HCT116 (cell line): ENCODE measurements at regions not wholly inside any gene's neighbourhood (a gene's known extent, or its start where the extent isn't known, plus 50 kb on each side); places are given as distances from the start of the nearest gene placed in this dataset.

Experiments used
- ATAC-seq: fragments of 200-7000 bp; cut with Tn5 transposase; 2 replicates; pipeline ENCODE4 v1.9.1; 2020; ENCODE audit warnings: mild to moderate bottlenecking, moderate library complexity
- BruUV-seq: library from RNA; stranded (reverse); fragments of 400-500 nt; replicated peaks from 2 replicates; lab custom pipeline; 2021; lab: Mats Ljungman, UMichigan
- CTCF ChIA-PET: fragments of 300-600 bp; sonication (Branson Sonifier 250); formaldehyde crosslinking; loops from one replicate; lab custom pipeline; 2021; ENCODE audit warnings: antibody characterized with exemption; lab: Charles Lee
- POLR2A ChIA-PET: fragments of 300-600, 350-600 bp; sonication (Branson Sonifier 250); formaldehyde crosslinking; loops from one replicate; lab custom pipeline; 2021; ENCODE audit warnings: antibody characterized with exemption; lab: Charles Lee
- RAD21 ChIA-PET, 2 experiments: fragments of 300-600 bp; sonication (Branson Sonifier 250); formaldehyde crosslinking; loops; one replicate each; lab custom pipeline; 2023; ENCODE audit warnings: low total read pairs in 2 of 2; ENCODE audit not compliant: uncharacterized antibody in 2 of 2, unreplicated experiment in 2 of 2, low non-redundant PET in 1 of 2; lab: Charles Lee
- DNase-seq: peaks from one replicate; pipeline ENCODE4 v3.0.0-alpha.2; 2010; ENCODE audit warnings: low read depth, low spot score
- H2AFZ ChIP-seq: fragments of 200-600 bp; shearing (Covaris generic), sonication (generic); 2 replicates; pipeline ENCODE4 v1.6.1; 2017; ENCODE audit warnings: low read depth, mixed run types, mixed read lengths, antibody characterized with exemption, low read length; ENCODE audit not compliant: poor library complexity, severe bottlenecking
- H3K27ac ChIP-seq: 2 replicates; pipeline ENCODE4 v1.5.1; 2012; ENCODE audit warnings: low read depth, low read length
- H3K27me3 ChIP-seq: fragments of 200-600 bp; sonication (generic); 2 replicates; pipeline ENCODE4 v1.6.1; 2016; ENCODE audit warnings: mixed run types, low read length, mixed read lengths; ENCODE audit not compliant: insufficient read depth
- H3K36me3 ChIP-seq, 2 experiments: fragments of 200-500 bp in 1 of 2; fragments of 200-600 bp in 1 of 2; sonication (Bioruptor generic) in 1 of 2; sonication (generic) in 1 of 2; 2 replicates each; pipeline versions ENCODE4 v1.5.1 to v1.6.1; 2014 to 2016; ENCODE audit warnings: low read length in 2 of 2, inconsistent platforms in 1 of 2, mixed read lengths in 1 of 2, mixed run types in 1 of 2; ENCODE audit not compliant: insufficient read depth in 2 of 2, control insufficient read depth in 1 of 2
- H3K4me1 ChIP-seq, 2 experiments: fragments of 200-600 bp in 1 of 2; sonication (generic) in 1 of 2; 2 replicates each; pipeline versions ENCODE4 v1.5.1 to v1.6.1; 2012 to 2017; ENCODE audit warnings: low read length in 2 of 2, inconsistent platforms in 1 of 2, mild to moderate bottlenecking in 1 of 2, mixed read lengths in 1 of 2, mixed run types in 1 of 2, moderate library complexity in 1 of 2; ENCODE audit not compliant: insufficient read depth in 2 of 2, control insufficient read depth in 1 of 2
- H3K4me2 ChIP-seq: fragments of 200-600 bp; sonication (generic); 2 replicates; pipeline ENCODE4 v1.6.1; 2017; ENCODE audit warnings: mixed run types, low read length, mixed read lengths
- H3K4me3 ChIP-seq, 2 experiments: fragments of 200-600 bp in 1 of 2; sonication (generic) in 1 of 2; replicated peaks in 1 of 2; 2 replicates each; pipeline ENCODE4 v1.5.1; 2011 to 2016; ENCODE audit warnings: low read length in 2 of 2, control low read depth in 1 of 2, low read depth in 1 of 2, mild to moderate bottlenecking in 1 of 2, mixed read lengths in 1 of 2, mixed run types in 1 of 2
- H3K79me2 ChIP-seq: fragments of 200-600 bp; sonication (generic); 2 replicates; pipeline ENCODE4 v1.6.1; 2017; ENCODE audit warnings: mild to moderate bottlenecking, mixed run types, low read length, moderate library complexity, mixed read lengths; ENCODE audit not compliant: insufficient read depth
- H3K9ac ChIP-seq: fragments of 200-600 bp; sonication (generic); 2 replicates; pipeline ENCODE4 v1.6.1; 2016; ENCODE audit warnings: low read length, mixed read lengths
- H3K9me2 ChIP-seq: fragments of 200-600 bp; sonication (generic), shearing (Covaris generic); 2 replicates; pipeline ENCODE4 v1.6.1; 2017; ENCODE audit warnings: mixed run types, mild to moderate bottlenecking, moderate library complexity; ENCODE audit not compliant: insufficient read depth
- H3K9me3 ChIP-seq, 2 experiments: fragments of 200-500 bp in 1 of 2; fragments of 200-600 bp in 1 of 2; sonication (Bioruptor generic) in 1 of 2; sonication (generic) in 1 of 2; 2 replicates each; pipeline ENCODE4 v1.6.1; 2014 to 2017; ENCODE audit warnings: low read length in 2 of 2, mixed read lengths in 2 of 2, inconsistent platforms in 1 of 2, low read depth in 1 of 2, mild to moderate bottlenecking in 1 of 2, mixed run types in 1 of 2, moderate library complexity in 1 of 2; ENCODE audit not compliant: control insufficient read depth in 1 of 2, insufficient read depth in 1 of 2
- H4K20me1 ChIP-seq: fragments of 200-600 bp; sonication (generic), shearing (Covaris generic); 2 replicates; pipeline ENCODE4 v1.6.1; 2017; ENCODE audit warnings: mixed run types, mild to moderate bottlenecking, moderate library complexity; ENCODE audit not compliant: insufficient read depth
- CBX3 ChIP-seq: IDR thresholded peaks from 2 replicates; pipeline ENCODE4 v1.6.1; 2012; ENCODE audit warnings: low read depth
- EZH2phosphoT487 ChIP-seq: fragments of 200-600 bp; IDR thresholded peaks from 2 replicates; pipeline ENCODE4 v1.6.1; 2018; ENCODE audit warnings: antibody characterized with exemption, borderline replicate concordance
- FOSL1 ChIP-seq: IDR thresholded peaks from 2 replicates; pipeline ENCODE4 v1.6.1; 2012; ENCODE audit warnings: low read depth
- JUND ChIP-seq: IDR thresholded peaks from 2 replicates; pipeline ENCODE4 v1.6.1; 2012
- POLR2AphosphoS5 ChIP-seq: IDR thresholded peaks from 2 replicates; pipeline ENCODE4 v1.6.1; 2011; ENCODE audit warnings: mild to moderate bottlenecking, low read depth, low read length, moderate library complexity
- RAD21 ChIP-seq: IDR thresholded peaks from 2 replicates; pipeline ENCODE4 v1.6.1; 2012; ENCODE audit warnings: low read depth, mild to moderate bottlenecking
- SIN3A ChIP-seq: IDR thresholded peaks from 2 replicates; pipeline ENCODE4 v1.6.1; 2012; ENCODE audit warnings: low read depth
- SP1 ChIP-seq: IDR thresholded peaks from 2 replicates; pipeline ENCODE4 v1.6.1; 2012; ENCODE audit warnings: low read depth
- SRF ChIP-seq: IDR thresholded peaks from 2 replicates; pipeline ENCODE4 v1.6.1; 2012; ENCODE audit warnings: low read depth
- YY1 ChIP-seq: IDR thresholded peaks from 2 replicates; pipeline ENCODE4 v1.6.1; 2011; ENCODE audit warnings: low read length, low read depth, moderate library complexity, mild to moderate bottlenecking; ENCODE audit not compliant: insufficient replicate concordance; ENCODE audit errors: extremely low read depth
- intact Hi-C: fragments of 100-400 bp; cut with micrococcal nuclease; formaldehyde crosslinking; loops from 2 replicates; pipeline ENCODE4 v1.10.0; 2022
- TF ChIP-seq, protein P1 (sequence below): IDR thresholded peaks from 2 replicates; pipeline ENCODE4 v1.6.1; 2011; ENCODE audit warnings: mild to moderate bottlenecking, low read length, moderate library complexity; ENCODE audit not compliant: insufficient replicate concordance; ENCODE audit errors: extremely low read depth
- TF ChIP-seq, protein P2 (sequence below): IDR thresholded peaks from 2 replicates; pipeline ENCODE4 v1.6.1; 2012
- TF ChIP-seq, protein P3 (sequence below): IDR thresholded peaks from 2 replicates; pipeline ENCODE4 v1.6.1; 2012; ENCODE audit warnings: low read depth

DNA sequence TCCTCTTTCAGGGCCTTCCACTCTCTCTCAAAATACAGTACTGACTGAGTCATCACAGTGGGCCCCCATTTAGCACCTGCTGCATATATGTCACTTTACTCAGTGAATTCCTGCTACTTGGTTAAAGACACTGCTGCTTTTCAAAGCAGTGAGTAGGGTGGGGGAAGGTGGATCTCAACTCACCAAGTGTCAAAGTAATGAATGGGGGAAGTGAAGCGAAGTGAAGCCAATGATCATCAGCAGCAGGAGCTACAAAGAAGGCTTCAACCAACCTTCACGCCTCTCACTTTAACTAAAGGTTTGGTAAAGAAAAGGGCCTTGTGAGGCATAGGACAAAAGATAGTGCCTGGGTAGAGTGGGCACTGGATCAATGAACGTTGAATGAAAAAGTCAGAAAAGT, 424.1 kb downstream of the SMARCA1 start (continued):
- TF ChIP-seq, protein P1, sequence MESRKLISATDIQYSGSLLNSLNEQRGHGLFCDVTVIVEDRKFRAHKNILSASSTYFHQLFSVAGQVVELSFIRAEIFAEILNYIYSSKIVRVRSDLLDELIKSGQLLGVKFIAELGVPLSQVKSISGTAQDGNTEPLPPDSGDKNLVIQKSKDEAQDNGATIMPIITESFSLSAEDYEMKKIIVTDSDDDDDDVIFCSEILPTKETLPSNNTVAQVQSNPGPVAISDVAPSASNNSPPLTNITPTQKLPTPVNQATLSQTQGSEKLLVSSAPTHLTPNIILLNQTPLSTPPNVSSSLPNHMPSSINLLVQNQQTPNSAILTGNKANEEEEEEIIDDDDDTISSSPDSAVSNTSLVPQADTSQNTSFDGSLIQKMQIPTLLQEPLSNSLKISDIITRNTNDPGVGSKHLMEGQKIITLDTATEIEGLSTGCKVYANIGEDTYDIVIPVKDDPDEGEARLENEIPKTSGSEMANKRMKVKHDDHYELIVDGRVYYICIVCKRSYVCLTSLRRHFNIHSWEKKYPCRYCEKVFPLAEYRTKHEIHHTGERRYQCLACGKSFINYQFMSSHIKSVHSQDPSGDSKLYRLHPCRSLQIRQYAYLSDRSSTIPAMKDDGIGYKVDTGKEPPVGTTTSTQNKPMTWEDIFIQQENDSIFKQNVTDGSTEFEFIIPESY = no peak
- no peak for TF ChIP-seq POLR2AphosphoS5

DNA sequence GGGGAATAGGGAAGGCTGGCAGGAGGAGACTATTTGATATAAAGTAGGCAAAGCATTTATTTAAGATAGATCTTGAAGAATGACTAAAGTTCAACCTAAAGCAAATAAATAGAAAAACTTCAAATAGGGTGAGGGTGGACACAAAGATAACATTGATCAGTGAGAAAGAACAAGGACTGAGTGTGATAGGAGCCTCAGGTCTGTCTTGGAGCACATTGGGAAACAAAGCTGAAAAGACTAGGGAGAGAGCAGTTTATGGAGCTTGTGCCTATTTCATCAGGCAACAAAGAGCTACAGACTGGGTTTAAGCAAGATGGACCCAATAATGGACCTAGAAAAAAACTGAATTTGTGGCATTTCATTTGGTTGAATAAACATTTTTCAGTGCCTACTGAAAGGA, 425.6 kb downstream of the SMARCA1 start:
- Histone ChIP-seq H3K9ac (no peak overlapping the region), H3K4me3 (no peak overlapping the region), H4K20me1 (no peaks in the 10 kb centered on the region), H3K36me3 (no peaks in the 10 kb centered on the region), H3K9me3 (no peaks in the 10 kb centered on the region), H3K27ac (no peak overlapping the region), H3K9me2 (no peaks in the 10 kb centered on the region), H2AFZ (no peak overlapping the region), H3K27me3 (no peaks in the 10 kb centered on the region), H3K79me2 (no peaks in the 10 kb centered on the region), H3K4me2 (no peak overlapping the region), H3K4me1 (no peaks in the 10 kb centered on the region)
- BruUV-seq = no TSS peak
- ATAC-seq = no peak
- TF ChIP-seq FOSL1 (no peak), YY1 (no peak), JUND (no peak), RAD21 (no peak), SIN3A (no peak), SRF (no peak), SP1 (no peak), CBX3 (no peak), EZH2phosphoT487 (no peak)
- TF ChIP-seq, protein P2, sequence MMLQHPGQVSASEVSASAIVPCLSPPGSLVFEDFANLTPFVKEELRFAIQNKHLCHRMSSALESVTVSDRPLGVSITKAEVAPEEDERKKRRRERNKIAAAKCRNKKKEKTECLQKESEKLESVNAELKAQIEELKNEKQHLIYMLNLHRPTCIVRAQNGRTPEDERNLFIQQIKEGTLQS = no peak
- TF ChIP-seq, protein P3, sequence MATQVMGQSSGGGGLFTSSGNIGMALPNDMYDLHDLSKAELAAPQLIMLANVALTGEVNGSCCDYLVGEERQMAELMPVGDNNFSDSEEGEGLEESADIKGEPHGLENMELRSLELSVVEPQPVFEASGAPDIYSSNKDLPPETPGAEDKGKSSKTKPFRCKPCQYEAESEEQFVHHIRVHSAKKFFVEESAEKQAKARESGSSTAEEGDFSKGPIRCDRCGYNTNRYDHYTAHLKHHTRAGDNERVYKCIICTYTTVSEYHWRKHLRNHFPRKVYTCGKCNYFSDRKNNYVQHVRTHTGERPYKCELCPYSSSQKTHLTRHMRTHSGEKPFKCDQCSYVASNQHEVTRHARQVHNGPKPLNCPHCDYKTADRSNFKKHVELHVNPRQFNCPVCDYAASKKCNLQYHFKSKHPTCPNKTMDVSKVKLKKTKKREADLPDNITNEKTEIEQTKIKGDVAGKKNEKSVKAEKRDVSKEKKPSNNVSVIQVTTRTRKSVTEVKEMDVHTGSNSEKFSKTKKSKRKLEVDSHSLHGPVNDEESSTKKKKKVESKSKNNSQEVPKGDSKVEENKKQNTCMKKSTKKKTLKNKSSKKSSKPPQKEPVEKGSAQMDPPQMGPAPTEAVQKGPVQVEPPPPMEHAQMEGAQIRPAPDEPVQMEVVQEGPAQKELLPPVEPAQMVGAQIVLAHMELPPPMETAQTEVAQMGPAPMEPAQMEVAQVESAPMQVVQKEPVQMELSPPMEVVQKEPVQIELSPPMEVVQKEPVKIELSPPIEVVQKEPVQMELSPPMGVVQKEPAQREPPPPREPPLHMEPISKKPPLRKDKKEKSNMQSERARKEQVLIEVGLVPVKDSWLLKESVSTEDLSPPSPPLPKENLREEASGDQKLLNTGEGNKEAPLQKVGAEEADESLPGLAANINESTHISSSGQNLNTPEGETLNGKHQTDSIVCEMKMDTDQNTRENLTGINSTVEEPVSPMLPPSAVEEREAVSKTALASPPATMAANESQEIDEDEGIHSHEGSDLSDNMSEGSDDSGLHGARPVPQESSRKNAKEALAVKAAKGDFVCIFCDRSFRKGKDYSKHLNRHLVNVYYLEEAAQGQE = no peak
- no peak for DNase-seq
- RAD21 ChIA-PET = no interaction called here
- CTCF ChIA-PET = no interaction called here
- POLR2A ChIA-PET = no interaction called here
- intact Hi-C loops = no loop called here
